ENCODE measurements at regions not wholly inside any gene's neighbourhood (a gene's known extent, or its start where the extent isn't known, plus 50 kb on each side); places are given as distances from the start of the nearest gene placed in this dataset.

DNA sequence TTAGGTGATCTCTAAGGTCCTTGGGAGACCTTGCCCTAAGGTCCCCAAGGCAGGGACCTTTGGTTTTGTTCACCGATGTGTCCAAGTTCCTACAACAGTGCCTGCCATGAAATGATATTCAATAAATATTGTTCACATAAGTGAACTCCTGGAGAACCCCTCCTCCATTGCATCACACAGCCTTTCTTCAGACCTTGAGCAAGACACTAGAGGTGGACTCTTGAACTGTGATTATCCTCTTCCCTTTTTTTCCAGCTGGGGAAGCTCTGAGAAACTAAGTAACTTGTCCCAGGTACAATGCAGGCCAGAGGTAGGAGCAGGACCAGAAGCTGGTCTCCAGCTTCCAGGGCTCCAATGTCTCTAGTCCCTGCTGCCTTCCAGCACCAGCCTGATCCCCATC, 76.6 kb upstream of the LMO1 start:
- no peak overlapping the region for H3K4me3 ChIP-seq (ENCODE audit: low read depth in 1 of 2, low read length in 2 of 2)
- no peaks in the 10 kb centered on the region for H3K9me3 ChIP-seq (ENCODE audit: control insufficient read depth in 1 of 2, low read length in 2 of 2)
- H3K27ac ChIP-seq (ENCODE audit: low read depth, low read length) = no peak overlapping the region
- no peak overlapping the region for H3K9ac ChIP-seq (ENCODE audit: low read depth in 1 of 2, low read length in 2 of 2)
- H3K36me3 ChIP-seq (ENCODE audit: control insufficient read depth in 1 of 2, insufficient read depth in 2 of 2, low read length in 2 of 2) = no peaks in the 10 kb centered on the region
- no peaks in the 10 kb centered on the region for H3K27me3 ChIP-seq (ENCODE audit: control insufficient read depth in 1 of 2, insufficient read depth in 2 of 2, low read length in 2 of 2)
- no peaks in the 10 kb centered on the region for H3K4me1 ChIP-seq (ENCODE audit: control insufficient read depth in 1 of 2, insufficient read depth in 2 of 2, low read length in 2 of 2)

DNA sequence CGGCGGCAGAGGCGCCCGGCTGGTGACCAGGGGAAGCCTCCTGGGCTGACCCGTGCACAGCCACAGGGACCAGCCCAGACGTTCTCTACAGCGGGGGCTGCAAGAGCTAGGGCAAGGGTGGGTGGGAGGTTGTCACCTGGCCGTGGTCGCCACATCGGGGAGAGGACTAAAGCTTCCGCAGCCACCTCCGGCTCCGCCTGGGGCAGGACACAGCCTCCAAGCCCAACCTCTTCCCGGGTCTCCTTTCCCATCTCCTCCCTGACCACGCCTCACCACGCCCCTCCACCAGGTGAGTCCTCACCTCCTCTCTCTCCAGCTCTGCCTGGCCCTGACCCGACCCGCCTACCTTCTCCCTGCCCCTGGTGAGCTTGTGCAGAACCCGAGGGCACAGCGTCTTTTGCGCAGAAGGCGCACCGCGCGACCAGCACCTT, 75.9 kb upstream of the LMO1 start:
- Histone ChIP-seq H3K36me3 (ENCODE audit: control insufficient read depth in 1 of 2, insufficient read depth in 2 of 2, low read length in 2 of 2) (no peaks in the 10 kb centered on the region), H3K4me1 (ENCODE audit: control insufficient read depth in 1 of 2, insufficient read depth in 2 of 2, low read length in 2 of 2) (no peaks in the 10 kb centered on the region), H3K9me3 (ENCODE audit: control insufficient read depth in 1 of 2, low read length in 2 of 2) (no peaks in the 10 kb centered on the region), H3K27me3 (ENCODE audit: control insufficient read depth in 1 of 2, insufficient read depth in 2 of 2, low read length in 2 of 2) (no peaks in the 10 kb centered on the region), H3K27ac (ENCODE audit: low read depth, low read length) (no peak overlapping the region), H3K4me3 (ENCODE audit: low read depth in 1 of 2, low read length in 2 of 2) (no peak overlapping the region), H3K9ac (ENCODE audit: low read depth in 1 of 2, low read length in 2 of 2) (no peak overlapping the region)

DNA sequence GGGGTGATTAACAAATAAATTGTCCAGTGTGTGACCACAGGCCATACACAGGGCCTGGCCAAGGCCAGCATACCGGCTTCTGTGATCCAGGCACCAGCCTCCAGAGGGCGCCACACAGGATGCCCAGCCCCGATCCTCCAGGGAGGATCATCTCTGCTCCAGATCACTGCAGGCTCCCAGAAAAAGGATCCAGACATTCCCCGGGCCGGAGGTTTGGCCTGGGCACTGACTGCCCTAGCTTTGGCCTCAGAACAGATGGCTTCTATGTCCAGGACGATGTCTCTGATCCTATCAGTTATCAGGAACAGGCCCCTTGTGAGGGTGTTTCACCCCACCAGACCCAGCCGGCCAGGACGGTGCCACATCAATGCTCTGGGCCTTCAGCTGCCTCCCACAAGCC, 74.5 kb upstream of the LMO1 start:
- H3K9ac ChIP-seq (ENCODE audit: low read depth in 1 of 2, low read length in 2 of 2) = no peak overlapping the region
- H3K9me3 ChIP-seq (ENCODE audit: control insufficient read depth in 1 of 2, low read length in 2 of 2) = no peaks in the 10 kb centered on the region
- H3K4me1 ChIP-seq (ENCODE audit: control insufficient read depth in 1 of 2, insufficient read depth in 2 of 2, low read length in 2 of 2) = no peaks in the 10 kb centered on the region
- no peaks in the 10 kb centered on the region for H3K27me3 ChIP-seq (ENCODE audit: control insufficient read depth in 1 of 2, insufficient read depth in 2 of 2, low read length in 2 of 2)
- no peak overlapping the region for H3K27ac ChIP-seq (ENCODE audit: low read depth, low read length)
- no peak overlapping the region for H3K4me3 ChIP-seq (ENCODE audit: low read depth in 1 of 2, low read length in 2 of 2)
- H3K36me3 ChIP-seq (ENCODE audit: control insufficient read depth in 1 of 2, insufficient read depth in 2 of 2, low read length in 2 of 2) = no peaks in the 10 kb centered on the region

DNA sequence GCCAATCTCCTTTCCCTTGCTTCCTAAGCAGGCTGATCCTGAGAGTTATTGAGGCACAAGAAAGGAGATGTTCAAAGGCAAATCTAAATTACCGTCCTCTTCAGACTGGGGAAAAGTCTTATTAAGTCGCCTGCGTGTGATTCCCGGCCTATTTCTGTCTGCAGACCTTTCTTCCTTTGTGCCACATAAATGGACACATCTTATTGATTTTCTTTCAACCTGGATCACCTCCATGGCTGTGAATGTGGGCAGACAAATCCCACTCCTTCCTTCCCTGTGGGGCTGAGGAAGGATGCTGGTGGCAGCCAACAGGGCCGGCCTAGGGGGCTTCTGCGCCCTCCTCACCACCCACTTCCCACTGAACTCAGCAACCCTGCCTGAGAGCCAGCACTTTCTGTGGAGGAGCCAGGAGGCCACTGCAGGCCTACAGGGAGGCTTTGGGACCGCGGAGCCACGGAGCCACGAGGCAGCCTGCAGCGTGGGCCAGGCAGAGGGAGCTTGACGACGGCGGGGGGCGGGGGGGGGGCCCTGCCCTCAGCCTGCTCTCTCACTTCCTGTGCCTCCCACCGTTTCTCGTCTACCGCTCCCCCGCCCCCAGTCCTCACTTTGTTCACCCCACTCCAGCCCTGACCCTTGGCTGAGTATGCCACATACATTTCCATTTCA, 73.6 kb upstream of the LMO1 start:
- H3K9me3 ChIP-seq (ENCODE audit: control insufficient read depth in 1 of 2, low read length in 2 of 2) = no peaks in the 10 kb centered on the region
- H3K4me3 ChIP-seq (ENCODE audit: low read depth in 1 of 2, low read length in 2 of 2) = no peak overlapping the region
- H3K4me1 ChIP-seq (ENCODE audit: control insufficient read depth in 1 of 2, insufficient read depth in 2 of 2, low read length in 2 of 2) = no peaks in the 10 kb centered on the region
- H3K27ac ChIP-seq (ENCODE audit: low read depth, low read length) = no peak overlapping the region
- no peaks in the 10 kb centered on the region for H3K27me3 ChIP-seq (ENCODE audit: control insufficient read depth in 1 of 2, insufficient read depth in 2 of 2, low read length in 2 of 2)
- H3K9ac ChIP-seq (ENCODE audit: low read depth in 1 of 2, low read length in 2 of 2) = no peak overlapping the region
- no peaks in the 10 kb centered on the region for H3K36me3 ChIP-seq (ENCODE audit: control insufficient read depth in 1 of 2, insufficient read depth in 2 of 2, low read length in 2 of 2)

DNA sequence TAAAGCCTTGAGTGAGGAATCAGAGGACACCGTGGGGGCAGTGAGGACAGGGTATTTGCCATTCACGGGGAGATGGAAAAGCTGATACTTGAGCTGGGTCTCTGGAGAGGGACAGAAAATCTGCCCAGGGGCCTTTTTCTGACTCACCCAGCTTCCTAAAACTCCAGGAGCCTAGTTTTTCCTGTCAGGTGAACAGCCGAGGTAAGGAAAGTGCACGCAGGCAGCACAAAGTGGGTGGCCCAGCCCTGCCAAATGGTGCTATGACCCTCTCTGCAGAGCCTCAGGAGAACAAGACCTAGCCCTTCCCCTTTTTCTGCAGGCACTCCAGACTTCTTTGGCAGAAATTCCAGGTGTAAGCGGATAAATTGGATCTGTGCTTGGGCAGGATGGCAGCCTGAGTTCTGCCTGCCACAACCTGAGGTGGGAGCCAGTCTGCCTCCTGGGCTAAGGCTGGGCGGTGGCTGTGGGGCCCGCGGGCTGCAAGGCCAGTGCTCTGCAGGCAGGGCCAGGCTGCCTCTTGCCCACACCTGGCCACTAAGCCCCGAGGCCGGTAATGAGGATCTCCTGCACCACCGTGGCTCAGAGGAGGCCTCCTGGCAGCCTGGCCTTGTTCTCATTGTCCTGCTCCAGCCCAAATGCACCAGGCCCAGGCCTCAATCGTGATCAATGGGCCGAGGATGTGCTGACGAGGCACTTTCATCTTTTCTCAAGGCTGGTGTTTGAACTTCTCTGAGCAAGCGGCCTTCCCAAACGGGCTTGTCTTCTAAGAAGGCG, 72.9 kb upstream of the LMO1 start:
- Histone ChIP-seq H3K4me1 (ENCODE audit: control insufficient read depth in 1 of 2, insufficient read depth in 2 of 2, low read length in 2 of 2) (no peaks in the 10 kb centered on the region), H3K9ac (ENCODE audit: low read depth in 1 of 2, low read length in 2 of 2) (no peak overlapping the region), H3K9me3 (ENCODE audit: control insufficient read depth in 1 of 2, low read length in 2 of 2) (no peaks in the 10 kb centered on the region), H3K27me3 (ENCODE audit: control insufficient read depth in 1 of 2, insufficient read depth in 2 of 2, low read length in 2 of 2) (no peaks in the 10 kb centered on the region), H3K36me3 (ENCODE audit: control insufficient read depth in 1 of 2, insufficient read depth in 2 of 2, low read length in 2 of 2) (no peaks in the 10 kb centered on the region), H3K27ac (ENCODE audit: low read depth, low read length) (no peak overlapping the region), H3K4me3 (ENCODE audit: low read depth in 1 of 2, low read length in 2 of 2) (no peak overlapping the region)

DNA sequence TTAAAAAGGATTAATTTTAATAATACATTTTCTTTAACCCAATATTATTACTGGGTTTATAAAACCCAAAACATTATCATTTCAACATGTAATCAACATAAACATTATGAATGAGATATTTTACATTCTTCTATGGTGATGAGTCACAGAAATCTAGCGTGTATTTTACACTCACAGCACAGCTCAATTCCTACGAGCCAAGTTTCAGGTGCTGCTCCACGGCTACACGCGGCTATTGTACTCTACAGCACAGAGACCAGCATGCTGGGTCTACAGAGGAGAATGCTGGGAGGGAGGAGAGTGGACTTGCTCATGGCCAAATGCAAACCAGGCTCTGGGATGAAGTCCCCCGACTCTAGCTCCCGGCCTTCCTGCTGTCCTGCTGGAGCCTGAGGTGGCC, 72.0 kb upstream of the LMO1 start:
- no peaks in the 10 kb centered on the region for H3K36me3 ChIP-seq (ENCODE audit: control insufficient read depth in 1 of 2, insufficient read depth in 2 of 2, low read length in 2 of 2)
- H3K9me3 ChIP-seq (ENCODE audit: control insufficient read depth in 1 of 2, low read length in 2 of 2) = no peaks in the 10 kb centered on the region
- no peak overlapping the region for H3K9ac ChIP-seq (ENCODE audit: low read depth in 1 of 2, low read length in 2 of 2)
- H3K4me3 ChIP-seq (ENCODE audit: low read depth in 1 of 2, low read length in 2 of 2) = no peak overlapping the region
- no peak overlapping the region for H3K27ac ChIP-seq (ENCODE audit: low read depth, low read length)
- H3K27me3 ChIP-seq (ENCODE audit: control insufficient read depth in 1 of 2, insufficient read depth in 2 of 2, low read length in 2 of 2) = no peaks in the 10 kb centered on the region
- no peaks in the 10 kb centered on the region for H3K4me1 ChIP-seq (ENCODE audit: control insufficient read depth in 1 of 2, insufficient read depth in 2 of 2, low read length in 2 of 2)

DNA sequence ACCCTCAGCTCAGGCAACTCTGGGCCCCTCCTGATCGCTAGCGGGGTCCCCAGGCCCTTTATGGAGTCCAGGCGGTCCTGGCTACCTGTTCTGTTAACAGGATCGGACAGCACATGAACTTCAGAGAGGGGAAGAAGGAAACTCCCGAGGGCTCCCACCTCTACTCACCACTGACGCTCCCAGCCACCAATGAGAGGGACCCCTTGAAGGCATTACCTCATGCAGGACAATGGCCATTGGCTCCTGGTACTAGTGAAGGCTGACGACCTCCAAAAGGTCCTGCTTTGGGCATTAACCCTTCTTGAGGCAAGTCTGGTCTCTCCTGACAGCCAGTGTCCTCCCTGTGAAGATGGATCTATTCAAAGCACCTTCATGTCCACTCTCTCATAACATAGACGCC, 71.5 kb upstream of the LMO1 start:
- Histone ChIP-seq H3K36me3 (ENCODE audit: control insufficient read depth in 1 of 2, insufficient read depth in 2 of 2, low read length in 2 of 2) (no peaks in the 10 kb centered on the region), H3K9ac (ENCODE audit: low read depth in 1 of 2, low read length in 2 of 2) (no peak overlapping the region), H3K4me1 (ENCODE audit: control insufficient read depth in 1 of 2, insufficient read depth in 2 of 2, low read length in 2 of 2) (no peaks in the 10 kb centered on the region), H3K27ac (ENCODE audit: low read depth, low read length) (no peak overlapping the region), H3K4me3 (ENCODE audit: low read depth in 1 of 2, low read length in 2 of 2) (no peak overlapping the region), H3K9me3 (ENCODE audit: control insufficient read depth in 1 of 2, low read length in 2 of 2) (no peaks in the 10 kb centered on the region), H3K27me3 (ENCODE audit: control insufficient read depth in 1 of 2, insufficient read depth in 2 of 2, low read length in 2 of 2) (no peaks in the 10 kb centered on the region)

DNA sequence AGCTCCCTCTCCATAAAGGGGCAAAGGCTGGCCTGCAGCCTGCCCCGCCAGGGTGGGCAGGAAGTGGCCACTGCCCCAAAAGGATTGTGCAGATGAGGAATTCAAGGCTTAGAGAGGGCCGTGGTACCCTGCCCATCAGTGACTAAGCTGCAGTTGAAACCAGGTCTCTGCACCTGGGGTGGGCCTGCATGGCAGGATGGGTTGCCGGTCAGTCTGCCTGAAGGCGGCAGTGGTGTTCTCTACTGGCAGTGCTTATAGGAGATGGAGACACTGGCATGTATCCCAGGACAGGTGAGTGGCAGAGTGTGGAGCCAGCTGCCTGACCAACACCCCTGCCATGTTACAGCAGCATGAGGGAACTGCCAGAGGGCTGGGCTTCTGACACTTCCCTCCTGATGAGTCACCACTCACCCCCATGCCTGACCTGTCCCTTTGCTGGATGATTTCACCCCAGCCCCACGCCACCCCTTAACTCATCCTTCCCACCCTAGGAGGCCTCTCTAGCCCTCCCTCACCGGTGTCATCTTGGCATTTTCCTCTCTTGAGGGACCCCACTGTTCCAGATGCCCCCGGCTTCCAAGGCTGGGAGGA, 70.2 kb upstream of the LMO1 start:
- H3K27ac ChIP-seq (ENCODE audit: low read depth, low read length) = no peak overlapping the region
- H3K36me3 ChIP-seq (ENCODE audit: control insufficient read depth in 1 of 2, insufficient read depth in 2 of 2, low read length in 2 of 2) = no peaks in the 10 kb centered on the region
- H3K9ac ChIP-seq (ENCODE audit: low read depth in 1 of 2, low read length in 2 of 2) = no peak overlapping the region
- peaks cover 4 to 5% of the 10 kb centered on the region in 2 donors for H3K4me1 ChIP-seq (ENCODE audit: control insufficient read depth in 1 of 2, insufficient read depth in 2 of 2, low read length in 2 of 2)
- no peaks in the 10 kb centered on the region for H3K27me3 ChIP-seq (ENCODE audit: control insufficient read depth in 1 of 2, insufficient read depth in 2 of 2, low read length in 2 of 2)
- H3K9me3 ChIP-seq (ENCODE audit: control insufficient read depth in 1 of 2, low read length in 2 of 2) = no peaks in the 10 kb centered on the region
- H3K4me3 ChIP-seq (ENCODE audit: low read depth in 1 of 2, low read length in 2 of 2) = no peak overlapping the region

DNA sequence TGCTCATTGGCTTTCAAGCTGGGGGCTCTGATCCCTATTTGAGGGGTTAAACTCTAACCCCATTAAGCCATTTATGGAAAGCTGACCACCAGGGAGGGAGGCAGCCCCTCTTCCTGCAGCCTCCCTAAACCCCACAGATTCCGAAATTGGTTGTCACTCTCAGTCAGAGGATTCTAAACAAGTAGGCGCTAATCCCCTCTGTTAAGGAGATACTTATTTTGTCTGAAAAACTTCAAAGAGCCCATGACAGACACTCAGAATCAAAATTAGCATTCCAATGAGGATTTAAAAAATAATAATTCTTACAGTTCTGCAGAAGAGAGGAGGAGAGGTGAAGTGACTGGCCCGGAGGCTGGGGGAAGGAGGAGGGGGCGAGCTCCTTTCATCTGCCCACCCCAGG, 69.7 kb upstream of the LMO1 start:
- H3K27ac ChIP-seq (ENCODE audit: low read depth, low read length) = no peak overlapping the region
- no peak overlapping the region for H3K4me3 ChIP-seq (ENCODE audit: low read depth in 1 of 2, low read length in 2 of 2)

DNA sequence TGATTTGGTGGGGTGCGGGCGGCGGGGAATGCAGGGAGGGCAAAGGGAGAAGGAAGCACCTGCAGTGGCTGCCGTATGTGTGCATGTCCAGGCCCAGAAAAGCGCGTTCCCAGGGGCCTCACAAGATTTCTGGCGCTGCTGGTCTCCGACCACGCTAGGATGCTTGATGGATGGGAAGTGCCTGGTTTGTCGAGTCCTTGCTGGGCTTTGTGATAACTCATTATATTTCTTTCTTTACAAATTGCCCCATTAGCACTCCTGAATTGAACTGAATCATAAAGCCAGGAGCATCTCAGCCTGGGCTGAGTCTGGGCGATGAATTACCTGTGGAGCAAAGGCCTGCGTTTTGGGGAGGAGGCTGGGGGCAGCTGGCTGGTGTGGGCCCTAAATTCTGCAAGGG, 69.2 kb upstream of the LMO1 start:
- H3K4me3 ChIP-seq (ENCODE audit: low read depth in 1 of 2, low read length in 2 of 2) = no peak overlapping the region
- H3K9me3 ChIP-seq (ENCODE audit: control insufficient read depth in 1 of 2, low read length in 2 of 2) = no peaks in the 10 kb centered on the region
- H3K27ac ChIP-seq (ENCODE audit: low read depth, low read length) = no peak overlapping the region
- no peaks in the 10 kb centered on the region for H3K36me3 ChIP-seq (ENCODE audit: control insufficient read depth in 1 of 2, insufficient read depth in 2 of 2, low read length in 2 of 2)
- no peak overlapping the region for H3K9ac ChIP-seq (ENCODE audit: low read depth in 1 of 2, low read length in 2 of 2)
- peaks cover 5 to 9% of the 10 kb centered on the region in 2 donors for H3K4me1 ChIP-seq (ENCODE audit: control insufficient read depth in 1 of 2, insufficient read depth in 2 of 2, low read length in 2 of 2)
- H3K27me3 ChIP-seq (ENCODE audit: control insufficient read depth in 1 of 2, insufficient read depth in 2 of 2, low read length in 2 of 2) = no peaks in the 10 kb centered on the region

More for the DNA sequence above, 69.7 kb upstream of the LMO1 start:
- Histone ChIP-seq H3K27me3 (ENCODE audit: control insufficient read depth in 1 of 2, insufficient read depth in 2 of 2, low read length in 2 of 2) (no peaks in the 10 kb centered on the region), H3K9me3 (ENCODE audit: control insufficient read depth in 1 of 2, low read length in 2 of 2) (no peaks in the 10 kb centered on the region), H3K36me3 (ENCODE audit: control insufficient read depth in 1 of 2, insufficient read depth in 2 of 2, low read length in 2 of 2) (no peaks in the 10 kb centered on the region), H3K9ac (ENCODE audit: low read depth in 1 of 2, low read length in 2 of 2) (no peak overlapping the region), H3K4me1 (ENCODE audit: control insufficient read depth in 1 of 2, insufficient read depth in 2 of 2, low read length in 2 of 2) (peaks cover 5 to 9% of the 10 kb centered on the region in 2 donors)

All from duodenal mucosa (tissue), 2 donors.